Activated CD8-positive, alpha-beta memory T cell treated with anti-CD3 and anti-CD28 coated beads, Interleukin-2, amount 50 U/mL, for 4 hours (primary cell): ENCODE measurements at regions not wholly inside any gene's neighbourhood (a gene's known extent, or its start where the extent isn't known, plus 50 kb on each side); places are given as distances from the start of the nearest gene placed in this dataset.
"Not testable (repeated sequence)": the region's sequence is repeated elsewhere in the genome, so short reads cannot be mapped to it uniquely, and the experiment has no call there.

Experiments used
- DNase-seq: peaks from one replicate; pipeline ENCODE4 v3.0.0-alpha.2; 2020

DNA sequence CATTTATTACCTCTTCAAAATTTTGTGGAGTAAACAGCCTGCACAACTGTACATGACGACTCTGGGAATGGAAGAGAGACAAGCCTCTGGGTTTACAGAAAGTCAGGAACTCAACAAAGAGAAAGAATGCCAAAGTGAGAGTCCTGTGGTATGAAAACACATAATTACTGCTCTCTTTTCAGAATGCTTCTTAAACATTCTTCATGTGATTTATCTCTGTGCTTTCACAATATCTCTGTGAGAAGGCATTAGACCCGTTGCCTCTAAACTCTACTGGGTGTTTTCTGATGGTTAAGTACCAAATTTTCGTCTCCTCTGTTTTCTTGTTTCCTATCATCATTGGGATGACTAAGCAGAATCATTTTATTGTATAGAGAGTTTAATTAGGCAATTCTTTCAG lies 966.6 kb upstream of the SLIT2 start:
- DNase-seq: no peak

GRCh38 chr4:19278665-19279064 lies 973.0 kb upstream of the SLIT2 start:
- no peak for DNase-seq

GRCh38 chr4:19266566-19266965 lies 985.1 kb upstream of the SLIT2 start:
- DNase-seq: no peak

DNA sequence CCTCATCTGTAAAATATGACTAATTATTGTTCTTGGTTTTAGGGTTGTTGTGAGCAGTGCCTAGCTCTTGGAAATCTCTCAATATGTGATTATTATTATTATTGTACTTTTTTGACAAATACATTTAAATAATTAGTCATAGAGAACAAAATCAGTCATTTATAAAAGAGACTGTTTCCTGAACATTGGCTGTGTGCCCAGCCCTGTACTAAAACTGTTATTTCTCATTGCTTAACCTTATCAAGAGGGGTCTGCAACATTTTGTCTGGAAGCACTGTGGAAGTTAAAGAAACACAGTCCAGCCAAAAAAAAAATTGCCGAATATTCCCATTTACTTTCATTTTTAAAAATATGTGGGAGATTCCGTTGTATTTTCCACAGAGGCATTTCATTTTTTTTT lies 989.2 kb upstream of the SLIT2 start:
- DNase-seq: no peak

DNA sequence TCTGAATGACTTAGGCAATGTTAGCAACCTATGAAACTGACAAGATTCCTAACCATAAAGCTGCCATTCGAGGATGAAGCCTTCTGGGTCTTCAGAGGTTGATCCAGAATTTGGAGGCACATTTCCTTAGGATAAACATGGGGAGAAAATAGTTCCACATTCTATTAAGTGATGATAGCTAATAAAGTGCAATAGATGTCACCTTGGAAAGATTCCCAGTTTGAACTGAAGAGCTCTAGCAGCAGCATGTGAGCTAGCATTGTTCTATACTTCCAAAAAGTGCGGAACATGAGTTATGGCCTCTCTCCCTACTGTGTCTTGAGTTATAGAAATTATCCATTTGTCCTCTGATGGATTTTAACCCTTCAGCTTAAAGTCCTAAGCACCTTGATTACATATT lies 991.4 kb upstream of the SLIT2 start:
- no peak for DNase-seq

DNA sequence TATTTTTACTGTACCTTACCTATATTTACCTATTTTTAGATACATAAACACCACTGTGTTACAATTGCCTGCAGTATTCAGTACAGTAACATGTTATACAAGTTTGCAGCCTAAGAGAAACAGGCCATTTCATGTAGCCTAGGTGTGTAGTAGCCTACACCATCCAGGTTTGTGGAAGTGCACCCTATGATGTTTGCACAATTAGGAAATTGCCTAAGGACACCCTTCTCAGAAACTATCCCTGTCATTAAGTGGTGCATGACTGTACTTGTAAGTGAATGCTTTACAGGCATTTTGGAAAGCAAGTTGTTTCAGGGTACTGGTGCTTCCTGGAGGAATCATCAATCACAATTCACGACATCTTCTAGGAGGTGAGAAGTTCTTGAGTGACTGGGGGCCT lies 991.8 kb upstream of the SLIT2 start:
- no peak for DNase-seq

DNA sequence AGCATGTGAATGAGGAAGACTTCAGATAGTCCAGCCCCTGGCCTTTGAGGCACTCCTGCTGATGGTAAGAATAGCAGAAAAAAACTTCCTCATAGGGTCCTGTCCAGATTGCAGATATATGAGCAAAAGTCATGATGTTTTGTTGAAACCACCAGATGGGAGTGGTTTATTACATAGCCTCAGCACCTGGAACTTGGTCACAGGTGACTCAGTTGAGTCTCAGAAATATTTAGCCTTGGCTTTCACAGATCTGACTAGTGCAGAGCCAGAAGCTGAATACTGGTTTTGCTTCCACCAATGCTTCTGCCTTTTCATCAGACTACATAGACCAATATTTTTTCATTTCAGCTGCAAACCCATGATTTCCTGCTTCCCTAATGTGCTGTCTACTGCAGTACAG lies 994.9 kb upstream of the SLIT2 start:
- no peak for DNase-seq

DNA sequence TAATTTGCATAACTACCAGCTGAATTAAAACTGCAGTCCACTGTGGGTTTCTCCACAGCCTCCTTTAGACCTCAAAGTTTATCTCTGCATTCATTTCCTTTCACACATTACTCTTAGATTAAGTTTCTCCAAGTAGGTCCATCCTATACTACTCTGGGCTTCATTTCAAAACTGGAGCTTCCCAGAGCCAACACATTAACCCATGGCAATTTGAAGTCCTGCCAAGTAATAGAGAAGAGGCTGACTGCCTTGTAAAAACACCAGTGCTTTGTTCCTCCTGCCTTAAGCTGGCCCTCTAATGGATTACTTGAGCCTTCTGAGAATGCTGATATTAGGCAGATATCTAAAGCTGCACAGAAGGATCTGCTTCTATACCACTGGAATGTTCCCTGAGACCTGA lies 997.2 kb upstream of the SLIT2 start:
- DNase-seq: no peak

DNA sequence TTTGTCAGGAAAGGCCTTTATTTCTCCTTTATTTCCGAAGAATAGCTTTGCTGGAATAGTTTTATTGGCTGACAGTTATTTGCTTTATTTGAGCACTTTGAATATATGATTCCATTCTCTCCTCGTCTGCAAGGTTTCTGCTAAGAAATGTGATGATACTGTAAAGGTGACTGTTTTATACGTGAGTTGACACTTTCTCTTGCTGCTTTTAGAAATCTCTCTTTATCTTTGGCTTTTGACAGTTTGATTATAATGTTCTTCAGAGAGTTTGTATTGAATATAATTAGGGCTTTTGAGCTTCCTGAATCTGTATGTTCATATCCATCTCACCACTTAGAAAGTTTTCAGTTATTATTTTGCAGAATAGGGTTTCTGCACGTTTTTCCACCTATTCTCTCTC lies 1003.7 kb upstream of the SLIT2 start:
- DNase-seq: no peak

DNA sequence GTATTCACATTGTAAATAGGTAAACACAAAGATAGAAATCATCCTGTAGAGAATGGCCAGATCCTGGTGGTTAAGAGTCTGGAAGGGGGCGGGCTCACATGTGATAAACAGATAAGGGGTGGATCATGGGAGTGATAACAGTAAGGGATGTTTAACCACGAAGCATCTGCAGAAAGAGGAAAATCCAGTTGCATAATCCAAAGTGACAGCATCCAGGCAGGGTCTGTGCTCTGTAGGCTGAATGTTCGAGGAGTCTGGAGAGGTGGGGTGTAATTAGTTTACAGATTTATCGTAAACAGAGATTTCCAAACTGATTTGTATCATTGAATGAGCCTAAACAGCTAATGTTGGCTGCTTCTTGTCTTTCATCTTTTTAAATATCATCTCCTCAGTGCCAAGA lies 1009.8 kb upstream of the SLIT2 start:
- no peak for DNase-seq

- DNase-seq: no peak
Measured at GRCh38 chr4:19239565-19239964, 1012.1 kb upstream of the SLIT2 start.

DNA sequence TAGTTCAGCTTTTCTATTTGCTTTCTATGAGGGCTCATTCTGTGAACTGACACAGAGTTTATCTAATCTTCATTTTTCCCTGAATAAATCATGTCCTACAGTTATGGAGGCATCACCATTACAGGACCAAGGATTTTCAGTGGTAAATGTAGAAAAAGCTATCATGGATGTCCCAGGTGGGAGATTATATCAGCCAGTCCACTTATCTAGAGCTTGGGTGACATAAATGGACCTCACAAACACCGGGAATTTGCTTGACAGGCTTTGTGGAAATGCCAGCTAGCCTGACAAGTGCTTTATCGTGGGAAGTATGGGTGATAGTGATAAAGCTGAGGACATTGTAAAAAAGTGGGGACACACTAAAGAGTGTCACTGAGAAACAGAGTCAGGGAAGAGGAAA lies 1015.2 kb upstream of the SLIT2 start:
- DNase-seq: no peak

DNA sequence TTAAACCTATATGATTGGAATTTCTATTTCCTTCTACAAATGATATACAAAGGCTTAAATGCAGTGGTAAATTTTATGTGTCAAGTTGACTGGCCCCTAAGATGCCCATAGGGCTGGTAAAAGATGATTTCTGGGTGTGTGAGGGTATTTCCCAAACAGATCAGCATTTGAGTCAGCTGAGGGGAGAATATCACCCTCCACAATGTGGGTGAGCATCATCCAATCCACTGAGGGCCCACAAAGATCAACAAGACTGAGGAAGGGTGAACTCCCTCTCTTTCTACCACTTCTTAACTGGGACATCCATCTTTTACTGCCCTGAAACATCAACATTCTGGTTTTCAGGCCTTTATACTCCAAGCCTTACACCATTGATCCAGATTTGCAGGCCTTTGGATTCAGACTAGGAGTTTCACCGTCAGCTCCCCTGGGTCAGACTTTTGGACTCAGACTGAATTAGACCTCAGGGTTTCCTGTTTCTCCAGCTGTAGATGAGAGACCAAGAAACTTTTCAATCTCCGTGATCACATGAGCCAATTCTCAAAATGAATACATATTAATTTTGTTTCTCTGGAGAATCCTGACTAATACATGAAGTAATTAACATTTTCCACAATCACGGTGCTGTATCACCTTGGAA lies 1020.7 kb upstream of the SLIT2 start:
- DNase-seq: no peak

DNA sequence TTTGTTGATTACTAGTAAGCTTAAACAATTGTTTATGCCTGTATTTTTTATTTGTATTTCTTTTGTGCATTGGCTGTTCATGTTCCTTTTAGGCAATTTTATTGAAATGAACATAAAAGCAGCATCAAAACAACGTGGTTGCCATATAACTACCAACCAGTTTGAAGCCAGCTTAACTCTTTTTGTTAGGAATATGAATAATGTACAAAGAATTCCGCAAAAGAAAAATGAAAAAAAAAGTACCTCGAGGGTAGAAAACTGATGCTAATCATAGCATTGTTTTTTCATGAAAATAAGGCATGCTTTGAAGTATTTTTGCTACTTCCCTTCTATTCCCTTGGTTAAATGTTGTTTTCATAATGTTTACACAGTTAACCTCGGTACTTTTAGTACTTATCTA lies 1024.0 kb upstream of the SLIT2 start:
- no peak for DNase-seq

- no peak for DNase-seq
Measured at GRCh38 chr4:19224820-19225219, 1026.9 kb upstream of the SLIT2 start.

DNA sequence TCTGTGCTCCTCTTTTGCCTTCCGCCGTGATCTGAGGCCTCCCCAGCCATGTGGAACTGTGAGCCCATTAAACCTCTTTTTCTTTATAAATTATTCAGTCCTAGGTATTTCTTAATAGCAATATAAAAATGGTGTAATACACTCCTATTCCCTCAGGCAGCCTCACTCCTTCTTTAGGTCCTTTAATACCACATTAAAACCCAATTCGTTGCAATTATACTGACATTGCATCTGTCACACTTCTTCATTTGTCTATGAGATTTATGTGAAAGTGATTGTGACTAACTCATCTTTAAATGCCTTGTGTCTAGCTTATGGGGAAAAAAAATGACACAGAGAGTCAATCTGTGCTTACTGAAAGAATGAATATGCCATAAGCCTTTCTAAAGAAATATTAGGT lies 1035.2 kb upstream of the SLIT2 start:
- DNase-seq: no peak

GRCh38 chr4:19214591-19215186 lies 1037.0 kb upstream of the SLIT2 start:
- no peak for DNase-seq

DNA sequence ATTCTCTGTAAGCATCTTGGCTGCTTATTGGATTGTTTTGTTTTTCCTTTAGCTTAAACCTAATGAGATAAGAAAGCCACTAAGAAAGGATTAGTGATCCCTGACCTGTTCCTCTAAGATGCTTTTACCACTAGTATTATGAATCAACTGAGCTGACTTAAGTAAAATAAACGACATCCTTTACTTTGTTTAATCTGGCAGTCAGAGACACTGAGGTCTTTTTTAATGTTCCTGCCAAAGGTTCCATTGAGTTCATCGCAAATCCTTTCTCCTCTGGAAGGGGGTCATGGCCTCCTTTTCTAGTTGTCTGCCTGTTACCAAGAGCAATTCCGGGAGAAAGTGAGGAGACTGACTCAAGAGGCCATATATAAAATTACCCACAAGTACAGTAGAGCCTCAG lies 1038.3 kb upstream of the SLIT2 start:
- no peak for DNase-seq

GRCh38 chr4:19205853-19206252 lies 1045.9 kb upstream of the SLIT2 start:
- no peak for DNase-seq

DNA sequence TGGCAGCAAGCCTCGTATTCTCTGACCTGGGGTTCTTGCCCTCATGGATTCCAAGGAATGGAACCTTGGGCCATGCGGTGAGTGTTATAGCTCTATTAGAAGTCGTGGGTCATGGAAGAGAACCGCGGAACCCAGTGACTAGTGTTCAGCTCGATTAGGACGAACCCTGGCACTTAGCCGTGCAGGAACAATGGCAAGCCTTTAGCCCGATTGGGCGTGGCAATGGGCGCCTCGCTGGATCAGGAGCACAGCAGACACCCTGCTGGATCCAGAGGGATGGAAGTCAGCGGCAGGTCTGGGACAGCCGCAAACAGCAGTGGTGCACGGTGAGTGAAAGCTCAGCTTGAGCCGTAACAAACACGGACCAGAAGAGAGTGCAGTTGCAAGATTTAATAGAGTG lies 1053.9 kb upstream of the SLIT2 start:
- DNase-seq: not testable (repeated sequence)

- DNase-seq: no peak
Measured at GRCh38 chr4:19195696-19196095, 1056.0 kb upstream of the SLIT2 start.

DNA sequence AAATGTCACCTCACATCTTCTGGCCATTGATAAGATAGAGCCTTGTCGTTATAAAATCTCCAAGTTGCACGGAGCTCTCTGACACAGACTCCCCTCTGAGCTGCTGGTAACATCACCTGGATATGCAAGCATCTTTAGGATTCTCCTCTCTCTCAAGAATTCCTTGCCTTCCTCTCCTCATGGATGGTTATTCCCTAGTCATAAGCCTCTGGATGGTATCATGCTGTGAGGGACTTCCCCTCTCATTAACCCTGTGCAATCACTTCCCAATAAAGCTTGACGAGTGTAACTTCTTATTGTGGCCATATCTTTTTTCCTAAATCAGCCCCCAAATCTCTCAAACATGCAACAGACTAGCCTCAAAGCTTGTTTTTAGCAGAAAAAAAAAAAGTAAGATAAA lies 1057.0 kb upstream of the SLIT2 start:
- DNase-seq: no peak

DNA sequence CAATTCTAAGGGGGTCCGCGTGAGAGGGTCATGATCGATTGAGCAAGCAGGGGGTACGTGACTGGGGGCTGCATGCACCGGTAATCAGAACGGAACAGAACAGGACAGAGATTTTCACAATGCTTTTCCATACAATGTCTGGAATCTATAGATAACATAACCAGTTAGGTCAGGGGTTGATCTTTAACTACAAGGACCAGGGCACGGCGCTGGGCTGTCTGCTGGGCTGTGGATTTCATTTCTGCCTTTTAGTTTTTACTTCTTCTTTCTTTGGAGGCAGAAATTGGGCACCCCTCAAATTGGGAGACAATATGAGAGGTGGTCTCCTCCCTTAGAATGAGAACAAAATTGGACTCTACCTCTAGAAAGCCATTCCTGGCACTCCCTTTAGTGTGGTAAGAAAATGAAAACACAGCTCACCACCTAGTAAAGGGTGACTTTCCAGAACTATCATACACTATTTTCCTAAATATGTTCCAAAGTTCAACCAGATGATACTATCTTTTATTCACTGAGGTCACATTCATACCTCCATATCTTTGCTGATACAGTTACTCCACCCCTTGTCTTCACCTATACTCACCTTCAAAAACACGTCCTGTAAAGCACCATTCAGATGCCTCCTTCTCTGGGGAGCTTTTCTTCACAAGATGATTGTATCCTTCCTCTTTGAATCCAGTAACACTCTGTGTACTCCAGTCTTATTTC lies 1058.3 kb upstream of the SLIT2 start:
- DNase-seq: no peak

- no peak for DNase-seq
Measured at GRCh38 chr4:19191979-19192650, 1059.6 kb upstream of the SLIT2 start.
